NCI-H526 treated with DMSO at 0.1 percent for 48 hours (cell line): ENCODE measurements at regions not wholly inside any gene's neighbourhood (a gene's known extent, or its start where the extent isn't known, plus 50 kb on each side); places are given as distances from the start of the nearest gene placed in this dataset.

Experiments used
- DNase-seq: peaks from one replicate; lab custom pipeline; 2025; lab: John Stamatoyannopoulos, UW

DNA sequence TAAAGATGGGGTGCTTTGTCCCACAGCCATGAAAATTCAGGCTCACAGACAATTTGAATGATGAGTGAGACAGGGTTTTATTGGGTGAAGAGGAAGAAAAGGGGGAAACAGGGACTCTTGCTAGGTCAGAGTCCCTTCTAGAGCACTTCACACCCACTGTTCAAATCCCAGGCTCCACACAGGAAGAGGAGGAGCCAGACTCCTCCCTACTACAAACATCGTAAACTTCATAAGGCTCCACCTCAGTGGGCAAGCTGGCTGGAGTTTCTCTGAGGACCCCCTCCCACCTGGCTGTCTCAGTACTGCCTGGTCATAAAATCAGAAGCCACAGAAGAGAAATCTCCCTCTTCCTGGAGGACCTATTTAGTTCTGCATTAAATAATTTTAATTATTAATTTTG is 80.3 kb upstream of the KCNMB2 start:
- DNase-seq = no peak

- DNase-seq = no peak
Observed at GRCh38 chr3:178456621-178457285, 79.5 kb upstream of the KCNMB2 start.

DNA sequence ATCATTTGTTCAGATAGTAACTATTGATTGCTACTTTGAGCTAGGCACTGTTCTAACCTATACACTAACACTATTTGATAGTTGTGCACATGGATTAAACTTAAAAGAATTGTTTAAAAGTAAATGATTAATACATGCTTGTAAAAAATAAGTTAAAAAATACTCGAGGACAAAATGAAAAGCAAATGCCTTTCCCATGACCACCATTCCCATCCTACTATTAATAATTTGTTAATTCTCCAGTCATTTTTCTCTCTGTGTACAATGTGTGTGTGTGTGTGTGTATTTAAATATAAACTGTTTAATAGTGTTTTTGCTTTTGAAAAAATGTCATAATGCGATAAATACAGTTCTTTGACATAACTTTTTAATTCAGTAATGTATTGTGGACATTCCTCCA is 78.7 kb upstream of the KCNMB2 start:
- DNase-seq = no peak

GRCh38 chr3:178458313-178459037 is 77.8 kb upstream of the KCNMB2 start:
- DNase-seq = no peak

DNA sequence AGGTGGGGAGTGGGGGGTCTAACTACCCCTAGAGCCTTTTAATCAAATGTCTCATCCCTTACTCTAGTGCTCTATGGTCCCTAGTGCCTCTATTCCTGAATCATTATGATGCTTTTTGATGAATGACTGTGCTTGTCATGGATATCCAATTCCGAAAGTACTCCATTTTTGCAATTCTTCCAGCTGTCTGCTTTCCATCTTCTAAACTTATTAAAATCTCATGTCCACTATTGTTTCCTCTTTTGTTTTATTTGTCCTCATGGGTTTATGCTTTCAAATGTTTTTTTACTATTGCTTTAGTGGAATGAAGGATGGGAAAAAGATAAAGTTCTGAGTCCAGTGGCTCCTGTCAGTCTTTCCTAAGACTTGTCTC is 77.2 kb upstream of the KCNMB2 start:
- no peak for DNase-seq

- no peak for DNase-seq
Observed at GRCh38 chr3:178465260-178466180, 70.7 kb upstream of the KCNMB2 start.

DNA sequence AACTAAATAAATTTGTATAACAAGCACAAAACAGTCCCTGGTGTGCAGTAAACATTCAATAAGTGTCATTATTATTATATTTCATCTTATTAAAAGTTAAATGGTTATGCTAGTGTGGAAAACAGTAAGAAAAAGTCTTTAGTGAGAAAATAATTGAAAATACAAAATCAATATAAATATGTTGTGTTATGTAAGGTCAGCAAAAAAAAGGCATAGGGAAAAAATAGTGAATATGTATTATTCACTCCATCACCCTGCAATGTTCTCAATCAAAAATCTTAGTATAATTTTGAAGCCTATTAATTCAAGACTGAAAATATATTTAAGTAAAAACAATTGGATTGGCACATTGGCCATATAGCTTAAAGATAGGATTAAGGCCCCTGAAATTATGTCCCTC is 63.3 kb upstream of the KCNMB2 start:
- no peak for DNase-seq

GRCh38 chr3:178474526-178474925 is 61.7 kb upstream of the KCNMB2 start:
- no peak for DNase-seq

GRCh38 chr3:178475062-178475461 is 61.2 kb upstream of the KCNMB2 start:
- no peak for DNase-seq

DNA sequence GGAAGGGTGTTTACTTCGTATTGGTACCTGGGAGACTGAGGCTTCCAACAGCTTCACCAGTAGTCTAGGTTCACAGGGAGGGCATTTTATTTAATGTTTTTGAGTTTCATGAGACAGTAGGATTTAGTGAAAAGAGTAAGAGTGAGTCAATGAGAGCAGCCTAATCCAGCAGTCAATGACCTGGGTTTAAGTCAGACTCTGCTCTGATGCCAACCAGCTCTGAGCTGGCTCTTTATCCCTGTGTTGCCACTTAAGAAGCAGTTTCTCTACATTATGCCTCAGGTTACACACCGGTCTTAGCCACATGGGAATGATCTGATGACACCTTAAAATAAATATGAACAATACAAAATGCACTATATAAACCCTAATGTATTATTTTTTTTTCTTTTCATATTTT is 59.4 kb upstream of the KCNMB2 start:
- no peak for DNase-seq

GRCh38 chr3:178479446-178479845 is 56.8 kb upstream of the KCNMB2 start:
- DNase-seq = no peak

GRCh38 chr3:178479860-178480259 is 56.4 kb upstream of the KCNMB2 start:
- DNase-seq = no peak

GRCh38 chr3:178480274-178480673 is 56.0 kb upstream of the KCNMB2 start:
- DNase-seq = no peak

DNA sequence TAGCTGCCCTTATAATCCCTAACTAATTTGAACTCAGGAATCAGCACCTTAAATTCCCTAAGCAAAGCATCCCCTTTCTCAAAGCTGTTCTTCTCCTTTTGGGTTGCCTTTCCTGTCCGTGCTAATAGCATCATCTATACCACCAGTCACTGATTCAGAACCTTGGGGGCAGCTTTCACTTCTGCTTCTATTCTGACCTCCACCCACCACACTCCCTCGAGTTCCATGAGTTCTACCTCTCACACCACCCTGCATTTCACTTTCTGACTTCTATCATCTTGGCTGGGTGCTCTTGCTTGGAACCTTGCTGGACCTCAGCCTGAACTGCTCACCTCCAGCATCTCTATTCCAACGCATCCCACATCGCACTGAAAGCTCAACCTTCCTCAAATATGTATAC is 55.4 kb upstream of the KCNMB2 start:
- DNase-seq = no peak

DNA sequence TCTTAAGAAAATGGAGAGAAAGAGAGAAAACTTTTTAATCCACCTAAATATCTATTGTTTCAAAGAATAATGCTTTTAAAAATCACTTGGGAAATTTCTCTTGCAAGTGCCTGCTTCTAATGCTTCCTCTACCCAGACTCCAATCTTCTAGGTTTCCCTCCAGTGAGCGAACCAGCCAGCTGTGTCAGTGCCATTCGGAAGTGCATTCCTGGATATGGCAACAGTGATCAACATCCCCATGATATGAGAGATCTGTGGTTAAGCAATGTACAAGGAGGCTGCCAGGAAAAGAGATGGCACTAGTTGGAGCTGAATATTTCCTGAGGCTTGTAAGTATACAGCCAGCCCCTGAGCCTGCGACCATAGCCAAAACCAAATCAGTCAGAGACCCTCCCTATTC is 53.3 kb upstream of the KCNMB2 start:
- no peak for DNase-seq

- no peak for DNase-seq
Observed at GRCh38 chr3:178483704-178484103, 52.5 kb upstream of the KCNMB2 start.

- DNase-seq = no peak
Observed at GRCh38 chr3:178485756-178486155, 50.5 kb upstream of the KCNMB2 start.
